Stimulated activated CD8-positive, alpha-beta memory T cell treated with anti-CD3 and anti-CD28 coated beads, Interleukin-7, amount 100 ng/mL, for 1 hour (primary cell): ENCODE measurements at regions not wholly inside any gene's neighbourhood (a gene's known extent, or its start where the extent isn't known, plus 50 kb on each side); places are given as distances from the start of the nearest gene placed in this dataset.

ENCODE experiments used
- DNase-seq, 2 donors: peaks; one replicate each; pipeline ENCODE4 v3.0.0-alpha.2; 2020; ENCODE audit warnings: low read depth in 2 of 2

DNA sequence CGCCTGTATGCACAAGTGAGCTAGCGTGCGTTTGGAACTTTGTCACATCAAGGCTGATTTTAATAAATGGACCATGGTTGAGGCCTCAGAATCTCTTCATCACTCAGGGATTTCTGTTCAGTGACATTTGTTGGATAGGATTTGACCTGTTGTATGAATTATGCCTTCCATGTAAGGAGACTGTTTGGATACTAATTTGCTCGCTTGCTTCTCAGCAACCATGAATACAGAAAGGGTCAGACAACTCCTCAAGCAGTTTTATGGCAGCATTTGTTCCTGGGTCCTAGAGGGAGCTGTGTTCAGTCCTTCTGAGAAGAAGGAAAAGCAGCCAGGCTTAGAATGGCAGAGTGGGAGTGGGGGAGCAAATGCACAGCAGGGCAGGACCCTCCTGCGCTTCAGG lies 269.7 kb upstream of the LCORL start:
- no peak for DNase-seq

GRCh38 chr4:18285357-18285756 lies 263.8 kb upstream of the LCORL start:
- no peak for DNase-seq

- DNase-seq = no peak
Measured at GRCh38 chr4:18278244-18278643, 256.7 kb upstream of the LCORL start.

- DNase-seq = no peak
Measured at GRCh38 chr4:18262832-18263231, 241.3 kb upstream of the LCORL start.

DNA sequence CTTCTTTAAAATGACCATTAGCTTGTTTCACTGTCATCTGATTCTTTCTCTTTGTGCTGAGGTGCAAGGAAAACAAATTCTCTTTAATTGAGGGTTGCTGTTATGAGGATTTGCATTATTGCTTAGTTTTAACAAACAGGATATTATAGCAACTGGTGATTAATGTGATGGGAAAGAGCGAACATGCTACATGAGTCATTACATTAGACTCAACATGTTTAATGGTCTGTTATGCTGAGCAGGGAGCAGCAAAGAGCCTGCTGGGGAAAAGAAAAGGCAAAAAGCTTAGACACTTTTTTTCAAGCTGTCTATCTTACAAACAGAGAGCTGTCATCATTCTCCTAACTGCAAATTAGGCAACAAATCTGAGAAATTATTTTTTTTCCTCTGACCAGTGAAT lies 230.5 kb upstream of the LCORL start:
- no peak for DNase-seq

GRCh38 chr4:18250564-18250963 lies 229.0 kb upstream of the LCORL start:
- DNase-seq = no peak

GRCh38 chr4:18248611-18249010 lies 227.1 kb upstream of the LCORL start:
- DNase-seq = no peak

DNA sequence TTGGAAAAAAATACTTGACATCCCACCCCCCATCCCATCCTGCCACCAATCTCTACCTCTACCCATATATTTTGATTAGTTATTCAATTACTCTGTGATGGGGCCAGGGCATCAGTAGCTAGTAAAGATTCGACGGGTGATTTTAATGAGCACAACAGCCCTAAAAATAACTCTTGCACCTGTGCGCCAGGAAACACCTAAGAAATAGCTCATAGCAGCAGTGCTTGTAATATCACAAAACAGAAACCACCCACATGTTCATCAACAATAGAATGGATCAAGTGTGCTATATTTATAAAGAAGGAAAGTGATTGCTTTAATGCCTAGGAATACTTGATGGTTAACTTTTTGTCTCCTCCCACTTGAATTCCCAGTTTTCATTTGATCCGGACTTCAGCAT lies 225.6 kb upstream of the LCORL start:
- no peak for DNase-seq

- DNase-seq = no peak
Measured at GRCh38 chr4:18242919-18243693, 221.6 kb upstream of the LCORL start.

- DNase-seq = no peak
Measured at GRCh38 chr4:18241727-18242126, 220.2 kb upstream of the LCORL start.

DNA sequence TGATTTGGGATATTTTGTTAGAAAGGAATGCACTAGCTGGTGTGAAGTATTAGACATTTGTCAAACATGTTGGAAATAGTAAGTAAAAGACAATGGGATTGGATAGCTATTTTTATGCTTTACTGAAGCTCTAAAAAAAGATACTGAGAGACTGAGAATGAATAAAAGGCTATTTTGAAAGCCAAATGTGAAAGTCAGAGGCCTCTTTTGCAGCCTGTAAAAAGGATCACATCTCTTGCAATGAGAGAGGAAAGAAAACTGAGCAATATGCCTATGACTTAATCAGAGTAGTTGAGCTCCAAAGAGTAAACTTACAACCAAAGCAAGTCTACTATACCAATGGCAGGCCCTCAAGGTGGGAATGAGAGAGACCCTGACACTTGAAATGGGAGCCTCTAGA lies 212.6 kb upstream of the LCORL start:
- DNase-seq = no peak

- no peak for DNase-seq
Measured at GRCh38 chr4:18231726-18232125, 210.2 kb upstream of the LCORL start.

DNA sequence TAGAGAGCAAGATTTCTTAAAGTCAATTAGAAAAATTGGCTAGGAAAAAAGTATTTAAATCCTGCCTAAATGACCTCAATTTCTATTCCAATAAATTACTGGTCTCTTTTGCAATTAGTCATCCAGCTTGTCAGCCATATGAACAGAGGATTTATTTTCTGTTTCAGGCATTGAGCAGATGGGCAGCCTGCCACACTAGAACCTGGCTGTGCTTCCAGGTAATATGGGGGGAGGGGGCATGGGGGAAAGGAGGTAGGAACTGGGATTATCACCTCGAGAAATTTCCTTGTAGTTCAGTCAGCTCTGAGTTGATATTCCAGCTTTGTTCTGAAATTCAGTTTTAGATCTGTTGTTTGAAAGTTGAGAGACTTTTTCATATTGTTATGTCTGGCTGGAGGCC lies 206.3 kb upstream of the LCORL start:
- no peak for DNase-seq

GRCh38 chr4:18214411-18215055 lies 193.0 kb upstream of the LCORL start:
- DNase-seq = no peak

- no peak for DNase-seq
Measured at GRCh38 chr4:18213576-18214198, 192.1 kb upstream of the LCORL start.

- DNase-seq = no peak
Measured at GRCh38 chr4:18209448-18209847, 187.9 kb upstream of the LCORL start.

DNA sequence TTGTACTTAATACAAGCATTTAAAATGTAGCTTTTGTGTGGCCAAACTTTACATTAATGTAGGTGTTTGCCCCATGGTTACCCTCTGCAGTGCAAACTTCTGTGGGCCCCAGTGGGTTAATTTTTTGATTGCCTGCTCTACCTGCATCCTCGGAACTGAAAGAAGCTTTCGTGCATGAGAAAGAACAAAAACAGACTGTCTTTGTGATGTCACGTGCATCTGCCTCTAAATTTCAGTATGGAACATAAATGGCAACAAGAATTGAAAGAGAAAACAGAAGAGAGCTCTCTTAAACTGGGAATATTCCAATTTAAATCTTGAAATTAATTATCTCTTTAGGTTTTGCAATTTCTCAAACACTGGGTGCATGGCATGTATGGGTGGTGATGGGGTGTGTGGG lies 182.4 kb upstream of the LCORL start:
- no peak for DNase-seq

DNA sequence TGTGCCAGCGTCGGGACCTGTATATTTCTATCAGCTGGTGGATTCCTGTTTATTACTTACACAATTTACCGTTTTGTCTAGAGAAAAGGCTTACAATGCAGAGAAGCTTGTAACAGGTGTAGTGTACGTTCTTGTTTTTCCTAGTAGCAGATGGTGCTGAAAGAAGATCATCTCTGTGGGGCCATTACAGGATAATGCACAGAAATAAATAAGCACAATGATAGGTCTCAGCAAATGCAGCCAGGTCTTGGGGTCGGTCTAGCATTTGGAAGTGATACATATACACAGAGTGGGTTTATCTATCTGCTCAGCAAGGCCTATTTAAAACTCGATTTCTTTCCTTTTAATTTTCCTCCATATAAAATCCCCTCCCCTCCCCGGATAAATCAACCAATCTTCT lies 180.9 kb upstream of the LCORL start:
- DNase-seq = no peak

DNA sequence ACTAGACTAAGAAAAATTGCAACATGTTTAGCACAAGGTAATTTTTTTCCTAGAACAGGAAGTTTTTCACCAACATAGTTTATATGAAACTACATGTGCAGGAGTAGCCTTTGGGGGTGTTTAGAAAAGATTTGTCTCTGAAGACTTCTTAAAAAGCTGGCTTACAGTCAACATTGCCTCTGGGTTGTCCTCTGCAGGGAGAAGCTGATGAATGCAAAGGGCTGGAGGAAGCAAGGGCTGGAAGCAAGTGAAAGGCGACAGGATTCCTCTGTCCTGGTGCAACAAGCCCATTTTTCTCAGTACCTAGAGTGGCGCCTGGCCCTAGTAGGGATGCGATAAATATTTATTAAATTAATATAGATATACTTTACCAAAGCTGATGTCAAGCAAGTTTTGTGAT lies 180.3 kb upstream of the LCORL start:
- DNase-seq = no peak

DNA sequence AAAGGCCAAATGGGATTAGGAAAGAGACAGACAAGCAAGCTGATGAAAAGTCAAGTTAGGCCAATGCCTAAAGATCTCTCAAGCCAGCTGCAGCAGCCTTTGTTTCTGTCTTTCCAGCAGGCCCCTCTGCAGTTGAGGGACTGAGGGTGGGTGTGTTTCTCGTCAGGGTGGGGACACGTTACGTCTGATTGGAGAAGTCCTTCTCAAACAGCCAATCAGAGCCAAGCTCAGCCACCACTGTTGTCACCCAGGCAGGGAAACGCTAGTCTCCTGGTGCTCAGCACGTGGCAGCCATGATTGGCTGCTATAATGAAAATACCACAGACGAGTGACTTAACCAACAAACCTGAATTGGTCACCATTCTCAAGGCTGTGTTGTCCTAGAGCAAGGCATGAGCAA lies 177.1 kb upstream of the LCORL start:
- DNase-seq = no peak

- no peak for DNase-seq
Measured at GRCh38 chr4:18197467-18197866, 175.9 kb upstream of the LCORL start.

- no peak for DNase-seq
Measured at GRCh38 chr4:18194278-18194677, 172.7 kb upstream of the LCORL start.

DNA sequence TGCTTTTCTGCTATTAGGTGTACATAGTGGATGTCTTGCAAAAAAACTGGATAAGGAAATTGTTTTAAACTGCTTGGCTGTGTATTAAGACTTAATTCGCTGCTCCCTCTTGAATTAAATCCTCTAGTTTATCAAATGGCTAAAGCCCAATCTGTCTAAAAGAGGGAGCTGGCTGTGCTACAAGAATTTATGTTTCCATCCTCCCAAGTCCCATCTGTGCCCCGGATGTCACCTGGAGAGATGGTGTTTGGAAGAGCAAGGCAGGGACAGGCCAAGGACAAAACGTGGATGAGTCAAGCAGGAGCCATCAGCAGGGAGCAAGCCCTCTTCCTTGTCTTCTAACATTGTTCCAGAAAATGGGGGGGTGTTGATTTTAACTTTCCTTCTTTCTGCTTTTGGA lies 171.3 kb upstream of the LCORL start:
- no peak for DNase-seq
